B cell (primary cell): ENCODE measurements at regions not wholly inside any gene's neighbourhood (a gene's known extent, or its start where the extent isn't known, plus 50 kb on each side); places are given as distances from the start of the nearest gene placed in this dataset.

Source experiments
- ATAC-seq: fragments of 200-7000 bp; cut with Tn5 transposase; one replicate; pipeline ENCODE4 v1.10.0; 2021; ENCODE audit warnings: low read depth, mild to moderate bottlenecking, moderate number of reproducible peaks, moderate library complexity
- CTCF ChIA-PET: fragments of 350-600 bp; sonication (Branson Sonifier 250); formaldehyde crosslinking; loops from one replicate; lab custom pipeline; 2021; ENCODE audit warnings: antibody characterized with exemption, inconsistent platforms; lab: Charles Lee
- POLR2A ChIA-PET: fragments of 350-600 bp; sonication (Branson Sonifier 250); formaldehyde crosslinking; loops from one replicate; lab custom pipeline; 2021; ENCODE audit warnings: antibody characterized with exemption; lab: Charles Lee
- DNase-seq: peaks from one replicate; pipeline ENCODE4 v3.0.0; 2013
- H2AFZ ChIP-seq: 2 replicates; pipeline ENCODE4 v1.6.1; 2012; ENCODE audit warnings: mild to moderate bottlenecking, low read depth, low read length; ENCODE audit not compliant: insufficient read depth, poor library complexity, severe bottlenecking
- H3K27ac ChIP-seq, 2 donors: 1 replicate in 1 of 2; 2 replicates in 1 of 2; pipeline ENCODE4 v1.5.1; 2012 to 2013; ENCODE audit warnings: low read length in 2 of 2, mild to moderate bottlenecking in 2 of 2, moderate library complexity in 1 of 2
- H3K27me3 ChIP-seq, 4 experiments: fragments of 200-600 bp in 1 of 4; sonication (generic) in 1 of 4; replicated peaks in 1 of 4; 1 replicate in 2 of 4; 2 replicates in 2 of 4; pipeline versions ENCODE4 v1.6.1 to v1.7.0; 2013 to 2016; ENCODE audit warnings: low read length in 3 of 4, mild to moderate bottlenecking in 2 of 4, mixed read lengths in 1 of 4, moderate library complexity in 1 of 4; ENCODE audit not compliant: insufficient read depth in 4 of 4, control insufficient read depth in 3 of 4; ENCODE audit errors: control extremely low read depth in 1 of 4
- H3K36me3 ChIP-seq, 2 experiments: replicated peaks in 1 of 2; 1 replicate in 1 of 2; 2 replicates in 1 of 2; pipeline versions ENCODE4 v1.6.1 to v1.7.1; 2013; ENCODE audit warnings: low read length in 1 of 2; ENCODE audit not compliant: insufficient read depth in 2 of 2, control insufficient read depth in 1 of 2; ENCODE audit errors: control extremely low read depth in 1 of 2, extremely low read depth in 1 of 2
- H3K4me1 ChIP-seq, 2 donors: fragments of 200-600 bp in 1 of 2; sonication (generic) in 1 of 2; 1 replicate in 1 of 2; 2 replicates in 1 of 2; pipeline versions ENCODE4 v1.5.1 to v1.6.1; 2013 to 2017; ENCODE audit warnings: low read length in 2 of 2; ENCODE audit not compliant: control insufficient read depth in 2 of 2, insufficient read depth in 2 of 2
- H3K4me2 ChIP-seq: replicated peaks from 2 replicates; pipeline ENCODE3; 2012; ENCODE audit warnings: mild to moderate bottlenecking, low read depth, low read length; ENCODE audit not compliant: poor library complexity, severe bottlenecking
- H3K4me3 ChIP-seq, 5 experiments: fragments of 200-600 bp in 1 of 5; sonication (generic) in 1 of 5; 1 replicate in 3 of 5; 2 replicates in 2 of 5; pipeline versions ENCODE4 v1.5.1 to v1.7.0; 2011 to 2016; ENCODE audit warnings: low read length in 4 of 5, mild to moderate bottlenecking in 4 of 5, low read depth in 2 of 5, control low read depth in 1 of 5, moderate library complexity in 1 of 5; ENCODE audit not compliant: insufficient read depth in 1 of 5; ENCODE audit errors: control extremely low read depth in 1 of 5, extremely low read depth in 1 of 5
- H3K79me2 ChIP-seq: fragments of 200-600 bp; sonication (generic); one replicate; pipeline ENCODE4 v1.6.0; 2016; ENCODE audit warnings: low read length; ENCODE audit not compliant: control insufficient read depth, insufficient read depth
- H3K9ac ChIP-seq: fragments of 200-600 bp; sonication (generic); 2 replicates; pipeline ENCODE4 v1.6.1; 2017; ENCODE audit warnings: mild to moderate bottlenecking, low read length, moderate library complexity
- H3K9me3 ChIP-seq, 3 donors: one replicate each; pipeline versions ENCODE4 v1.6.1 to v1.7.1; 2013; ENCODE audit warnings: low read length in 2 of 3; ENCODE audit not compliant: control insufficient read depth in 2 of 3, insufficient read depth in 1 of 3; ENCODE audit errors: control extremely low read depth in 1 of 3
- H4K20me1 ChIP-seq: 2 replicates; pipeline ENCODE4 v1.6.0; 2012; ENCODE audit warnings: mild to moderate bottlenecking, low read length; ENCODE audit not compliant: insufficient read depth, control insufficient read depth, poor library complexity, severe bottlenecking
- H3K27ac Mint-ChIP-seq: one replicate; pipeline ENCODE4 v1.8.0; 2021; ENCODE audit warnings: mixed read lengths
- H3K27me3 Mint-ChIP-seq: one replicate; pipeline ENCODE4 v1.8.0; 2021; ENCODE audit warnings: mixed read lengths
- H3K4me1 Mint-ChIP-seq: one replicate; pipeline ENCODE4 v1.8.0; 2021; ENCODE audit warnings: mixed read lengths
- H3K4me3 Mint-ChIP-seq: one replicate; pipeline ENCODE4 v1.8.0; 2021; ENCODE audit warnings: mixed read lengths
- H3K9me3 Mint-ChIP-seq: one replicate; pipeline ENCODE4 v1.8.0; 2022; ENCODE audit warnings: mixed read lengths; ENCODE audit not compliant: insufficient read depth
- CTCF ChIP-seq: fragments of 200-600 bp; IDR thresholded peaks from one replicate; pipeline ENCODE4 v1.8.0; 2022; ENCODE audit warnings: antibody characterized with exemption, mild to moderate bottlenecking
- EZH2 ChIP-seq: IDR thresholded peaks from 2 replicates; pipeline ENCODE4 v1.6.1; 2012; ENCODE audit warnings: borderline replicate concordance, low read depth, mild to moderate bottlenecking, moderate library complexity, low read length; ENCODE audit not compliant: insufficient read depth, poor library complexity, severe bottlenecking
- whole genome bisulfite sequencing: methylation state at CpG from one replicate; pipeline ENCODE4 v1.1.5; 2013; ENCODE audit warnings: missing lambda C conversion rate; ENCODE audit not compliant: insufficient coverage; 5-methylcytosine and 5-hydroxymethylcytosine counted together
- intact Hi-C: fragments of 100-400 bp; cut with micrococcal nuclease; formaldehyde crosslinking; loops from one replicate; pipeline ENCODE4 v1.10.0; 2022

GRCh38 chr19:32097620-32098019, 247.8 kb upstream of the ZNF507 start:
- TF ChIP-seq EZH2 = no peak
- TF ChIP-seq CTCF = no peak
- POLR2A ChIA-PET = no interaction called here

GRCh38 chr19:32098968-32099367, 246.4 kb upstream of the ZNF507 start:
- Histone ChIP-seq H3K9ac (no peak overlapping the region), H3K4me3 (no peak overlapping the region), H2AFZ (no peak overlapping the region), H3K4me2 (no peak overlapping the region), H3K4me1 (no peaks in the 10 kb centered on the region), H3K79me2 (no peaks in the 10 kb centered on the region), H3K27me3 (no peaks in the 10 kb centered on the region), H3K36me3 (no peaks in the 10 kb centered on the region), H4K20me1 (no peaks in the 10 kb centered on the region), H3K27ac (no peak overlapping the region), H3K9me3 (peaks cover 0 to 13% (median 0%) of the 10 kb centered on the region in 3 donors)
- no peaks in the 10 kb centered on the region for H3K4me1 Mint-ChIP-seq
- POLR2A ChIA-PET = no interaction called here
- H3K4me3 Mint-ChIP-seq = no peak overlapping the region
- H3K27me3 Mint-ChIP-seq = no peaks in the 10 kb centered on the region
- intact Hi-C loops = no loop called here
- H3K27ac Mint-ChIP-seq = no peak overlapping the region
- DNase-seq (no peak), ATAC-seq (no peak)
- peaks cover 7% of the 10 kb centered on the region for H3K9me3 Mint-ChIP-seq
- CTCF ChIA-PET = no interaction called here
- WGBS = 48% methylated on average over 2 of the region's 6 CpGs
- no peak for TF ChIP-seq EZH2
- no peak for TF ChIP-seq CTCF

More at GRCh38 chr19:32097620-32098019, 247.8 kb upstream of the ZNF507 start:
- Histone ChIP-seq H3K4me3 (no peak overlapping the region), H2AFZ (no peak overlapping the region), H3K36me3 (no peaks in the 10 kb centered on the region), H3K79me2 (no peaks in the 10 kb centered on the region), H3K27ac (no peak overlapping the region), H3K9me3 (peaks cover 0 to 11% (median 0%) of the 10 kb centered on the region in 3 donors), H3K9ac (no peak overlapping the region), H3K4me2 (no peak overlapping the region), H3K27me3 (no peaks in the 10 kb centered on the region), H3K4me1 (no peaks in the 10 kb centered on the region), H4K20me1 (no peaks in the 10 kb centered on the region)
- intact Hi-C loops = no loop called here
- Mint-ChIP-seq H3K27me3 (no peaks in the 10 kb centered on the region), H3K9me3 (peaks cover 7% of the 10 kb centered on the region), H3K27ac (no peak overlapping the region), H3K4me3 (no peak overlapping the region), H3K4me1 (no peaks in the 10 kb centered on the region)
- WGBS = no CpG with 5 or more reads among the region's 2 CpGs
- CTCF ChIA-PET = no interaction called here
- no peak for ATAC-seq
- DNase-seq = no peak
